ENCODE measurements at regions not wholly inside any gene's neighbourhood (a gene's known extent, or its start where the extent isn't known, plus 50 kb on each side); places are given as distances from the start of the nearest gene placed in this dataset.
"Not testable (repeated sequence)": the region's sequence is repeated elsewhere in the genome, so short reads cannot be mapped to it uniquely, and the experiment has no call there.

DNA sequence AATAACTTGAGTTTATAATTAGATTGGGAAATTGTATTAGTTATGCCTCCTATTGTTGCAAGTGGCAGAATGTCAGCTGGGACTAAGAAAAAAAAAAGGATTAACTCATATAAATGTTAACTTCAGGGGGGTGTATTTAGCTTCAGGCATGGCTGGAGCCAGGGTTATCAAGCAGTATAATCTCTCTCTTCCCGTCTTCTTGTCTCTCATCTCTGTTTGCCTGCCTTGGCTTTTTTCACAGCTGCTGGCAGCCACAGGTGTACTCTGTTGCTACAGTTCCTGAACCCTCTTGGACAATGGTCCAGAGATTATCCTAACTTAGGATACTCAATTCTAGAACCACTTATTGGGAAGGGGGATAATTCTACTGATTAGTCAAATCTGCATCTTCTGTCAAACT, 370.7 kb upstream of the MEX3C start:
- no peak for DNase-seq
- H3K27me3 ChIP-seq (ENCODE audit: insufficient read depth, low read length, poor library complexity) = no peaks in the 10 kb centered on the region

DNA sequence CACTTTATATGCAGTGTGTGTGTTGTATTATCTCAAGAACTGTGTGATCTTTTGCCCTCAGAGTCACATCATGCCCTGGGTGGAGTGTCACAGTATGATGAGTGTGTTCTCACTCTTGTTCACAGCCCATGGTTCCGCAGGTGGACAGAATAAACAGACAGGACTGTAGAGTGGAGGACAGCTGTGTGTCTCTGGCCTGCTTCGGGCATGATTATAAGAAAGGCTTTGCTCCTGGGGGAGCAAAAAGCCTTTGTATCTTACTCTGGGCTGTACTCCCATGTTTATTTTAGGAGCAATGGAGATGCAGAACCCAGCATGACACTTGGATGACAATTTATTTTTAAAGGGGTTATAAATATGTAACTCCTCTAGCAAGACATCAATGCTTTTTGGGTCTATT, 371.7 kb upstream of the MEX3C start:
- no peaks in the 10 kb centered on the region for H3K27me3 ChIP-seq (ENCODE audit: insufficient read depth, low read length, poor library complexity)
- H3K4me2 ChIP-seq (ENCODE audit: insufficient read depth, low read length) = no peak overlapping the region
- TF ChIP-seq, protein P1, sequence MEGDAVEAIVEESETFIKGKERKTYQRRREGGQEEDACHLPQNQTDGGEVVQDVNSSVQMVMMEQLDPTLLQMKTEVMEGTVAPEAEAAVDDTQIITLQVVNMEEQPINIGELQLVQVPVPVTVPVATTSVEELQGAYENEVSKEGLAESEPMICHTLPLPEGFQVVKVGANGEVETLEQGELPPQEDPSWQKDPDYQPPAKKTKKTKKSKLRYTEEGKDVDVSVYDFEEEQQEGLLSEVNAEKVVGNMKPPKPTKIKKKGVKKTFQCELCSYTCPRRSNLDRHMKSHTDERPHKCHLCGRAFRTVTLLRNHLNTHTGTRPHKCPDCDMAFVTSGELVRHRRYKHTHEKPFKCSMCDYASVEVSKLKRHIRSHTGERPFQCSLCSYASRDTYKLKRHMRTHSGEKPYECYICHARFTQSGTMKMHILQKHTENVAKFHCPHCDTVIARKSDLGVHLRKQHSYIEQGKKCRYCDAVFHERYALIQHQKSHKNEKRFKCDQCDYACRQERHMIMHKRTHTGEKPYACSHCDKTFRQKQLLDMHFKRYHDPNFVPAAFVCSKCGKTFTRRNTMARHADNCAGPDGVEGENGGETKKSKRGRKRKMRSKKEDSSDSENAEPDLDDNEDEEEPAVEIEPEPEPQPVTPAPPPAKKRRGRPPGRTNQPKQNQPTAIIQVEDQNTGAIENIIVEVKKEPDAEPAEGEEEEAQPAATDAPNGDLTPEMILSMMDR (IDR thresholded peaks at IDR 0.05; ENCODE audit: borderline replicate concordance, extremely low read depth, low read length, poor library complexity, severe bottlenecking) = no peak
- no peak for TF ChIP-seq EZH2 (IDR thresholded peaks at IDR 0.05; ENCODE audit: borderline replicate concordance, low read depth, low read length, severe bottlenecking)
- no peak overlapping the region for H3K9ac ChIP-seq (ENCODE audit: low read depth, low read length)
- no peaks in the 10 kb centered on the region for H3K36me3 ChIP-seq (ENCODE audit: insufficient read depth, low read length)
- no peak overlapping the region for H3K27ac ChIP-seq (ENCODE audit: low read length)
- no peaks in the 10 kb centered on the region for H3K9me3 ChIP-seq (ENCODE audit: insufficient read depth, low read length, severe bottlenecking)
- ATAC-seq (ENCODE audit: insufficient read depth, low read depth) = no peak
- no peak overlapping the region for H2AFZ ChIP-seq (ENCODE audit: low read depth, low read length)
- H3K79me2 ChIP-seq (ENCODE audit: insufficient read depth, low read length) = no peaks in the 10 kb centered on the region
- no peaks in the 10 kb centered on the region for H4K20me1 ChIP-seq (ENCODE audit: insufficient read depth, low read length)
- no peaks in the 10 kb centered on the region for H3K4me1 ChIP-seq (ENCODE audit: insufficient read depth, low read length)
- no peak overlapping the region for H3K4me3 ChIP-seq (ENCODE audit: low read depth in 1 of 2, low read length in 2 of 2)
- no peak for DNase-seq

More for the DNA sequence above, 370.7 kb upstream of the MEX3C start:
- Histone ChIP-seq H3K36me3 (ENCODE audit: insufficient read depth, low read length) (no peaks in the 10 kb centered on the region), H3K4me1 (ENCODE audit: insufficient read depth, low read length) (no peaks in the 10 kb centered on the region), H4K20me1 (ENCODE audit: insufficient read depth, low read length) (no peaks in the 10 kb centered on the region), H3K27ac (ENCODE audit: low read length) (no peak overlapping the region), H2AFZ (ENCODE audit: low read depth, low read length) (no peak overlapping the region), H3K4me2 (ENCODE audit: insufficient read depth, low read length) (no peak overlapping the region), H3K9ac (ENCODE audit: low read depth, low read length) (no peak overlapping the region), H3K4me3 (ENCODE audit: low read depth in 1 of 2, low read length in 2 of 2) (no peak overlapping the region), H3K79me2 (ENCODE audit: insufficient read depth, low read length) (no peaks in the 10 kb centered on the region), H3K9me3 (ENCODE audit: insufficient read depth, low read length, severe bottlenecking) (no peaks in the 10 kb centered on the region)
- no peak for TF ChIP-seq EZH2 (IDR thresholded peaks at IDR 0.05; ENCODE audit: borderline replicate concordance, low read depth, low read length, severe bottlenecking)
- TF ChIP-seq, protein P1 (IDR thresholded peaks at IDR 0.05; ENCODE audit: borderline replicate concordance, extremely low read depth, low read length, poor library complexity, severe bottlenecking) = no peak
- ATAC-seq (ENCODE audit: insufficient read depth, low read depth) = no peak

DNA sequence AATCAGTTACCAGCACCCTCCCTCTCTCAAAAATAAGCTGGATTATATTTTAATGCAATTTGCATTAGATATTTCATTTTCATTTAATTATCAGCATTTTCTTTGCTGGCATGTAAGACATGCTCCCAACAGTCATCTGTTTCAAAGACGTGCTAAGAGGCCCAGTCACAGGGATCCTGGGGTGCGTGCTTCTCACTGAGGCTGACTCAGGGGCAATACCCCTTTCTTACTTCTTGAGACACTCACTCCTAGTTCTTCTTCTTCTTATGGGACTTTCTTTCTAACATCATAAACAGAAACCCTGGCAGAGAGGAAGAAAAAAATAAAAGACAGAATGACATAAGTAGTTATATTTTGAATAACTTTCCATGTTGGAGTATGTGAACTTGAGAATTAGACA, 372.1 kb upstream of the MEX3C start:
- H3K4me3 ChIP-seq (ENCODE audit: low read depth in 1 of 2, low read length in 2 of 2) = no peak overlapping the region
- H3K9ac ChIP-seq (ENCODE audit: low read depth, low read length) = no peak overlapping the region
- no peaks in the 10 kb centered on the region for H3K36me3 ChIP-seq (ENCODE audit: insufficient read depth, low read length)
- H3K27me3 ChIP-seq (ENCODE audit: insufficient read depth, low read length, poor library complexity) = no peaks in the 10 kb centered on the region
- H3K79me2 ChIP-seq (ENCODE audit: insufficient read depth, low read length) = no peaks in the 10 kb centered on the region
- no peak for DNase-seq
- H3K27ac ChIP-seq (ENCODE audit: low read length) = no peak overlapping the region
- no peak for ATAC-seq (ENCODE audit: insufficient read depth, low read depth)
- TF ChIP-seq, protein P1 (IDR thresholded peaks at IDR 0.05; ENCODE audit: borderline replicate concordance, extremely low read depth, low read length, poor library complexity, severe bottlenecking) = no peak
- no peak for TF ChIP-seq EZH2 (IDR thresholded peaks at IDR 0.05; ENCODE audit: borderline replicate concordance, low read depth, low read length, severe bottlenecking)
- no peaks in the 10 kb centered on the region for H3K4me1 ChIP-seq (ENCODE audit: insufficient read depth, low read length)
- H2AFZ ChIP-seq (ENCODE audit: low read depth, low read length) = no peak overlapping the region
- no peaks in the 10 kb centered on the region for H4K20me1 ChIP-seq (ENCODE audit: insufficient read depth, low read length)
- no peaks in the 10 kb centered on the region for H3K9me3 ChIP-seq (ENCODE audit: insufficient read depth, low read length, severe bottlenecking)
- no peak overlapping the region for H3K4me2 ChIP-seq (ENCODE audit: insufficient read depth, low read length)

DNA sequence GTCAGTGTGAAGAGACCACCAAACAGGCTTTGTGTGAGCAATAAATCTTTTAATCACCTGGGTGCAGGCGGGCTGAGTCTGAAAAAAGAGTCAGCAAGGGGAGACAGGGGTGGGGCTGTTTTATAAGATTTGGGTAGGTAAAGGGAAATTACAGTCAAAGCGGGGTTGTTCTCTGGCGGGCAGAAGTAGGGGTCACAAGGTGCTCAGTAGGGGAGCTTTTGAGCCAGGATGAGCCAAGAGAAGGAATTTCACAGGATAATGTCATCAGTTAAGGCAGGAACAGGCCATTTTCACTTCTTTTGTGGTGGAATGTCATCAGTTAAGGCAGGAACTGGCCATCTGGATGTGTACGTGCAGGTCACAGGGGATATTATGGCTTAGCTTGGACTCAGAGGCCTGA, 372.6 kb upstream of the MEX3C start:
- not testable (repeated sequence) for H3K4me3 ChIP-seq (ENCODE audit: low read depth in 1 of 2, low read length in 2 of 2); H3K36me3 ChIP-seq (ENCODE audit: insufficient read depth, low read length); H3K9me3 ChIP-seq (ENCODE audit: insufficient read depth, low read length, severe bottlenecking); H3K79me2 ChIP-seq (ENCODE audit: insufficient read depth, low read length); H2AFZ ChIP-seq (ENCODE audit: low read depth, low read length); DNase-seq; ATAC-seq (ENCODE audit: insufficient read depth, low read depth); H3K9ac ChIP-seq (ENCODE audit: low read depth, low read length); H3K4me1 ChIP-seq (ENCODE audit: insufficient read depth, low read length); H3K4me2 ChIP-seq (ENCODE audit: insufficient read depth, low read length); H4K20me1 ChIP-seq (ENCODE audit: insufficient read depth, low read length); H3K27me3 ChIP-seq (ENCODE audit: insufficient read depth, low read length, poor library complexity); H3K27ac ChIP-seq (ENCODE audit: low read length)

DNA sequence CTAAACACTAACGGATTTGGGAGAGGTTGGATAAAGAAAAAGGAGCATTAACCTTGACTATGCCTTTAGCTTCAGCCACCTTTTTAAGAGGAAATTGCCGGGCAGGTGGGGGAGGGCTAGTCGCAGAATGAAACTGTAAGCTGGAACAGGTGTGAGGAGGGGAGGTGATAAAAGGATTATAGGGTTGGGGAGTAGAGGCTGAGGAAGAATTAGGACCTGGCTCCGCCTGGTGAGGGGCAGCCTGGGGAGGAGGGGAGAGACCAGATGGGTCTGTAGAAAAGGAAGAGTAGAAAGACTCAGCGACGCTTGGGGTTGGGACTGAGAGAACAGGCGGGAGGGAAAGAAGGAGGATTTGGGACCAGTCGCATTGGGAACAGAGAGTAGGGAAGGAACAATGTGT, 376.4 kb upstream of the MEX3C start:
- H3K9me3 ChIP-seq (ENCODE audit: insufficient read depth, low read length, severe bottlenecking); H3K79me2 ChIP-seq (ENCODE audit: insufficient read depth, low read length); H4K20me1 ChIP-seq (ENCODE audit: insufficient read depth, low read length); H3K4me3 ChIP-seq (ENCODE audit: low read depth in 1 of 2, low read length in 2 of 2); H3K4me2 ChIP-seq (ENCODE audit: insufficient read depth, low read length); H3K9ac ChIP-seq (ENCODE audit: low read depth, low read length); H2AFZ ChIP-seq (ENCODE audit: low read depth, low read length); H3K36me3 ChIP-seq (ENCODE audit: insufficient read depth, low read length); H3K4me1 ChIP-seq (ENCODE audit: insufficient read depth, low read length); DNase-seq; H3K27ac ChIP-seq (ENCODE audit: low read length); H3K27me3 ChIP-seq (ENCODE audit: insufficient read depth, low read length, poor library complexity); ATAC-seq (ENCODE audit: insufficient read depth, low read depth): not testable (repeated sequence)
